Endodermal cell (in vitro differentiated cells): ENCODE measurements at regions not wholly inside any gene's neighbourhood (a gene's known extent, or its start where the extent isn't known, plus 50 kb on each side); places are given as distances from the start of the nearest gene placed in this dataset.

Experiments
- DNase-seq: peaks from one replicate; pipeline ENCODE4 v3.0.0-alpha.2; 2017
- H3K27ac ChIP-seq: 2 replicates; pipeline ENCODE4 v1.5.1; 2013; ENCODE audit warnings: mild to moderate bottlenecking, low read depth, low read length, moderate library complexity
- H3K27me3 ChIP-seq: 2 replicates; pipeline ENCODE4 v1.6.1; 2013; ENCODE audit warnings: mild to moderate bottlenecking, low read length, moderate library complexity; ENCODE audit not compliant: insufficient read depth, control insufficient read depth, poor library complexity, severe bottlenecking
- H3K36me3 ChIP-seq: 2 replicates; pipeline ENCODE4 v1.7.0; 2013; ENCODE audit warnings: mild to moderate bottlenecking, low read length, moderate library complexity; ENCODE audit not compliant: control insufficient read depth, insufficient read depth
- H3K4me1 ChIP-seq: one replicate; pipeline ENCODE4 v1.7.0; 2013; ENCODE audit warnings: low read length; ENCODE audit not compliant: control insufficient read depth, insufficient read depth
- H3K4me3 ChIP-seq: 2 replicates; pipeline ENCODE4 v1.5.1; 2013; ENCODE audit warnings: mild to moderate bottlenecking, low read length, moderate library complexity
- H3K9ac ChIP-seq: 2 replicates; pipeline ENCODE4 v1.6.1; 2013; ENCODE audit warnings: mild to moderate bottlenecking, low read length, moderate library complexity; ENCODE audit not compliant: poor library complexity, severe bottlenecking; ENCODE audit errors: extremely low read depth
- H3K9me3 ChIP-seq: 2 replicates; pipeline ENCODE4 v1.6.1; 2013; ENCODE audit warnings: mild to moderate bottlenecking, low read length, moderate library complexity; ENCODE audit not compliant: control insufficient read depth
- H3K27ac Mint-ChIP-seq: 2 replicates; pipeline ENCODE4 v1.8.0; 2020; ENCODE audit warnings: mixed read lengths
- H3K27me3 Mint-ChIP-seq: 2 replicates; pipeline ENCODE4 v1.8.0; 2021; ENCODE audit warnings: mild to moderate bottlenecking, mixed read lengths; ENCODE audit not compliant: insufficient read depth
- H3K36me3 Mint-ChIP-seq: 2 replicates; pipeline ENCODE4 v1.8.0; 2020; ENCODE audit warnings: low read depth, mixed read lengths
- H3K4me1 Mint-ChIP-seq: 2 replicates; pipeline ENCODE4 v1.8.0; 2020; ENCODE audit warnings: mixed read lengths
- H3K4me3 Mint-ChIP-seq: 2 replicates; pipeline ENCODE4 v1.8.0; 2020; ENCODE audit warnings: mild to moderate bottlenecking, moderate library complexity, mixed read lengths
- H3K9me3 Mint-ChIP-seq: 2 replicates; pipeline ENCODE4 v1.8.0; 2020; ENCODE audit warnings: mild to moderate bottlenecking, mixed read lengths
- CTCF ChIP-seq: fragments of 200-600 bp; sonication (generic); conservative IDR thresholded peaks from 2 replicates; pipeline ENCODE4 v1.5.0; 2021; ENCODE audit warnings: antibody characterized with exemption, mild to moderate bottlenecking
- WGBS, 2 experiments: methylation state at CpG; one replicate each; pipeline versions ENCODE4 v1.1.5 to v1.1.7; 2013; ENCODE audit warnings: missing lambda C conversion rate in 2 of 2, mixed read lengths in 1 of 2; ENCODE audit not compliant: insufficient coverage in 1 of 2, insufficient read length in 1 of 2; 5-methylcytosine and 5-hydroxymethylcytosine counted together

- DNase-seq, result no peak
- H3K27me3 ChIP-seq, result no peaks in the 10 kb centered on the region
- no peak overlapping the region for H3K4me3 Mint-ChIP-seq
- H3K36me3 Mint-ChIP-seq, result no peaks in the 10 kb centered on the region
- peaks cover 10% of the 10 kb centered on the region for H3K9me3 Mint-ChIP-seq
- no peak overlapping the region for H3K4me3 ChIP-seq
- H3K4me1 ChIP-seq, result no peaks in the 10 kb centered on the region
- no peaks in the 10 kb centered on the region for H3K27me3 Mint-ChIP-seq
- H3K4me1 Mint-ChIP-seq, result no peaks in the 10 kb centered on the region
- no peak overlapping the region for H3K27ac ChIP-seq
- TF ChIP-seq CTCF, result no peak
- no peak overlapping the region for H3K27ac Mint-ChIP-seq
- peaks cover 5% of the 10 kb centered on the region for H3K9me3 ChIP-seq
- no peak overlapping the region for H3K9ac ChIP-seq
- no peaks in the 10 kb centered on the region for H3K36me3 ChIP-seq
Measured at GRCh38 chr2:234747032-234747431, 204.8 kb upstream of the SH3BP4 start.

GRCh38 chr2:234745347-234745746 lies 206.5 kb upstream of the SH3BP4 start:
- H3K27ac ChIP-seq, result no peak overlapping the region
- no peak overlapping the region for H3K4me3 ChIP-seq
- peaks cover 21% of the 10 kb centered on the region for H3K9me3 Mint-ChIP-seq
- 82 to 100% methylated on average over 1 of the region's 1 CpG for WGBS, 2 experiments
- H3K4me3 Mint-ChIP-seq, result no peak overlapping the region
- peaks cover 5% of the 10 kb centered on the region for H3K9me3 ChIP-seq
- DNase-seq, result peak; percentile 63
- H3K9ac ChIP-seq, result no peak overlapping the region
- no peaks in the 10 kb centered on the region for H3K36me3 ChIP-seq
- no peaks in the 10 kb centered on the region for H3K4me1 ChIP-seq
- no peak overlapping the region for H3K27ac Mint-ChIP-seq
- H3K27me3 Mint-ChIP-seq, result no peaks in the 10 kb centered on the region
- no peaks in the 10 kb centered on the region for H3K36me3 Mint-ChIP-seq
- H3K27me3 ChIP-seq, result no peaks in the 10 kb centered on the region
- peak; percentile 71 for TF ChIP-seq CTCF
- H3K4me1 Mint-ChIP-seq, result no peaks in the 10 kb centered on the region

- H3K27ac Mint-ChIP-seq, result no peak overlapping the region
- Histone ChIP-seq H3K27me3 (no peaks in the 10 kb centered on the region), H3K27ac (no peak overlapping the region), H3K36me3 (no peaks in the 10 kb centered on the region), H3K4me3 (no peak overlapping the region), H3K9me3 (no peaks in the 10 kb centered on the region), H3K9ac (no peak overlapping the region), H3K4me1 (no peaks in the 10 kb centered on the region)
- no peak for DNase-seq
- H3K4me1 Mint-ChIP-seq, result peaks cover 18% of the 10 kb centered on the region
- H3K36me3 Mint-ChIP-seq, result no peaks in the 10 kb centered on the region
- no peak overlapping the region for H3K4me3 Mint-ChIP-seq
- TF ChIP-seq CTCF, result no peak
- peaks cover 20% of the 10 kb centered on the region for H3K9me3 Mint-ChIP-seq
- H3K27me3 Mint-ChIP-seq, result no peaks in the 10 kb centered on the region
Measured at GRCh38 chr2:234741976-234742375, 209.8 kb upstream of the SH3BP4 start.
